ENCODE measurements at regions not wholly inside any gene's neighbourhood (a gene's known extent, or its start where the extent isn't known, plus 50 kb on each side); places are given as distances from the start of the nearest gene placed in this dataset.

GRCh38 chrX:139446832-139447231, 83.7 kb upstream of the F9 start:
- H3K23ac ChIP-seq (ENCODE audit: insufficient read length, low read depth, low read length), result no peak overlapping the region
- Mint-ChIP-seq H3K4me3 (no peak overlapping the region), H3K27me3 (ENCODE audit: low read depth) (peaks cover 1% of the 10 kb centered on the region; the same call in 1 of the 2 replicates), H3K9me3 (peaks cover 9 to 38% of the 10 kb centered on the region in 2 experiments; a peak in 4 of 5 replicates), H3K27ac (no peak overlapping the region), H3K4me1 (no peaks in the 10 kb centered on the region), H3K36me3 (ENCODE audit: insufficient read depth in 1 of 3, low read depth in 3 of 3) (peaks cover 0 to 4% (median 0%) of the 10 kb centered on the region in 3 experiments; a peak in 4 of 7 replicates)
- H3K27ac ChIP-seq (ENCODE audit: insufficient read length, low read depth, low read length), result no peak overlapping the region
- no peak overlapping the region for H2BK20ac ChIP-seq (ENCODE audit: low read depth, low read length, poor library complexity, severe bottlenecking)
- no peaks in the 10 kb centered on the region for H3K4me1 ChIP-seq (ENCODE audit: insufficient read depth, low read length)
- no peak overlapping the region for H4K91ac ChIP-seq (ENCODE audit: insufficient read length, low read depth, low read length)
- no peak overlapping the region for H2BK15ac ChIP-seq (ENCODE audit: low read depth, low read length)
- no peak overlapping the region for H4K8ac ChIP-seq (replicated peaks; ENCODE audit: insufficient read length, low read depth, low read length)
- H3K23me2 ChIP-seq (ENCODE audit: insufficient read length, low read depth, low read length, poor library complexity, severe bottlenecking), result no peaks in the 10 kb centered on the region
- no peak overlapping the region for H3K18ac ChIP-seq (ENCODE audit: insufficient read length, low read depth, low read length)
- no peaks in the 10 kb centered on the region for H3K79me2 ChIP-seq (ENCODE audit: insufficient read depth, low read length)
- H2BK120ac ChIP-seq (ENCODE audit: low read depth, low read length, poor library complexity, severe bottlenecking), result no peak overlapping the region
- no peak for DNase-seq
- H3K9ac ChIP-seq (ENCODE audit: extremely low read depth, insufficient read length, low read length), result no peak overlapping the region
- H3K4me2 ChIP-seq (ENCODE audit: insufficient read depth, insufficient read length, low read length), result no peak overlapping the region
- H3K56ac ChIP-seq (ENCODE audit: insufficient read length, low read depth, low read length), result no peak overlapping the region
- no peak for TF ChIP-seq CTCF (conservative IDR thresholded peaks at IDR 0.05)
- H3K9me3 ChIP-seq (ENCODE audit: control insufficient read depth, low read depth, low read length), result no peaks in the 10 kb centered on the region
- H3K79me1 ChIP-seq (ENCODE audit: insufficient read depth, low read depth, low read length, poor library complexity, severe bottlenecking), result no peaks in the 10 kb centered on the region
- H4K20me1 ChIP-seq (ENCODE audit: control insufficient read depth, insufficient read depth, insufficient read length), result no peaks in the 10 kb centered on the region
- H3T11ph ChIP-seq (ENCODE audit: low read length), result no peak overlapping the region
- H2AFZ ChIP-seq (ENCODE audit: low read length), result no peak overlapping the region
- no peak overlapping the region for H2BK12ac ChIP-seq (ENCODE audit: insufficient read length, low read depth, low read length)
- WGBS (ENCODE audit: extremely low coverage, insufficient read length, low lambda C conversion rate), result no CpG with 5 or more reads among the region's 40 CpGs
- H4K5ac ChIP-seq (ENCODE audit: insufficient read length, low read depth, low read length), result no peak overlapping the region
- H3K14ac ChIP-seq (ENCODE audit: insufficient read depth, low read length), result no peak overlapping the region
- H2AK5ac ChIP-seq (ENCODE audit: insufficient read length, low read length), result no peak overlapping the region
- no peak overlapping the region for H3K4ac ChIP-seq (ENCODE audit: low read depth, low read length)
- H2BK5ac ChIP-seq (ENCODE audit: insufficient read length, low read length), result no peak overlapping the region
- no peaks in the 10 kb centered on the region for H3K27me3 ChIP-seq (ENCODE audit: insufficient read depth, low read length)
